Kidney capillary endothelial cell (primary cell): ENCODE measurements at regions not wholly inside any gene's neighbourhood (a gene's known extent, or its start where the extent isn't known, plus 50 kb on each side); places are given as distances from the start of the nearest gene placed in this dataset.
"Not testable (repeated sequence)": the region's sequence is repeated elsewhere in the genome, so short reads cannot be mapped to it uniquely, and the experiment has no call there.

Source experiments
- DNase-seq: peaks from one replicate; pipeline ENCODE4 v3.0.0-alpha.2; 2018; ENCODE audit warnings: low spot score

DNA sequence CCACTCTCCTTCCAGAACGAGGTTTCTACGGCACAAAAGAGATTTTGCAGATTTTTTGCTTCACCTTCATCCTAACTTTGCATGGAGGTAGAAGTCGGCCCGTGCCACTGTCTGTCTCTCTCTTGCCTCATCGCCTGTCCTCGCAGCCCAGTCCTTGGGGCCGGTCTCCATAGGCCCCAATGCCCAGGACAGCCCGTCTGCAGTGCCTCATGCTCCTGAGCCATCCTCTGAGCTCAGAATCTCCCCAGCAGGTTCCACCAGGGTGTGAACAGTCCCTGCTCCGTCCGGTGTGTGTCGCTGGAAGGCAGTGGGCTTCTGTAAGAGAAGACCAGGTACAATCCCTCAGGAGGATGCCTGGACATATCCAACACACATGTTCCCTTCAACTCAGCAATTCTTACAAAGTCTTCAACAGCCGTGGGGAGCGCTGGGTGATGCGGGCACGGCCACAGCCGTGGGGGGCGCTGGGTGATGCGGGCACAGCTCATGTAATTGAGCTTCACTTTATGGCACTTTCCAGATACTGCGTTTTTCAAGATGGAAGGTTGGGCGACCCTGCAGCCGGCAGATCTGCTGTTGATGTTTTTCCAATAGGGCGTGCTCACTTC is 231.9 kb downstream of the DLL1 start:
- no peak for DNase-seq

DNA sequence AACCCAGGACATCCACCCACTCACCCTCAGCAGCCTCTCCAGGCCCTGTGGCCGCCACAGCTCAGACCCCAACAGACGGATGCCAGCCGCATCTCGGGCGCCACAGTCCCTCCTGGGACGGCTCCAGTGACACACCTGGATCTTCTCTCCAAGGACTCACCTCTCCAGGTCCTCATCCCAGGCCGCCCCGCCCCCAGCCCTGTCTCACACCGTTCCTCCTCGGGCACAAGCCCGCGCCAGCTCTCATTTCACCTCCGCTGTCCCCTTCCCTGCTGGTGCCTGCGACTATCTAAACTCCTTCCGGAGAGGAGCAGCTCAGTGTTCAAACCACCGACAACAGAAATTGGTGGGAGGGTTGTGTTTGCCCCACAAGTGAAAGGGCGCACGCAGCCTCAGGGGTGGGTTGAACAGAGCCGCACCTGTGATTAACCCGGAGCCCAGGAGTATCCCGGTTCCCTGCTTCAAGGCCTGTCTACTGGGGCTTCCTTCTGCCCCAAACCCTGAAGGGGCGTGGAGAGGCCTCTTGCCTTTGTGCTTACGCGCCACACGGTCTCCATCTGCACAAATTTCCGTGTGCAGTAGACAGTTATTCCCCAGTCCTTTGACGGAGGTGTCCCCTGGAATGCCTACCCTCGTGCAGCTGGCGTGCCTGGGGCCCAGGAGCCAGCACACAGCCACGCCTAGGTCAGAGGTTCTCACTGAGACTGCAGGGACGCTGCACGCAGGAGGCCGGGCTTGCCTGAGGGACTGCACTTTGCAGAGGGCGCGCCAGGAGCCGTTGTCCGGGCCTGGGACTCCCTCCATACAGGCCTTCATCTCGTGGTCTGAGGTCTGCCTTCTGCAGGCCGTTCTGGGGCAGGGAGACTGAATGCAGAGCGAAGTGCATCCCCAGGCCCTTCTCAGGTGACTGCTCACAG is 232.7 kb downstream of the DLL1 start:
- DNase-seq = no peak

DNA sequence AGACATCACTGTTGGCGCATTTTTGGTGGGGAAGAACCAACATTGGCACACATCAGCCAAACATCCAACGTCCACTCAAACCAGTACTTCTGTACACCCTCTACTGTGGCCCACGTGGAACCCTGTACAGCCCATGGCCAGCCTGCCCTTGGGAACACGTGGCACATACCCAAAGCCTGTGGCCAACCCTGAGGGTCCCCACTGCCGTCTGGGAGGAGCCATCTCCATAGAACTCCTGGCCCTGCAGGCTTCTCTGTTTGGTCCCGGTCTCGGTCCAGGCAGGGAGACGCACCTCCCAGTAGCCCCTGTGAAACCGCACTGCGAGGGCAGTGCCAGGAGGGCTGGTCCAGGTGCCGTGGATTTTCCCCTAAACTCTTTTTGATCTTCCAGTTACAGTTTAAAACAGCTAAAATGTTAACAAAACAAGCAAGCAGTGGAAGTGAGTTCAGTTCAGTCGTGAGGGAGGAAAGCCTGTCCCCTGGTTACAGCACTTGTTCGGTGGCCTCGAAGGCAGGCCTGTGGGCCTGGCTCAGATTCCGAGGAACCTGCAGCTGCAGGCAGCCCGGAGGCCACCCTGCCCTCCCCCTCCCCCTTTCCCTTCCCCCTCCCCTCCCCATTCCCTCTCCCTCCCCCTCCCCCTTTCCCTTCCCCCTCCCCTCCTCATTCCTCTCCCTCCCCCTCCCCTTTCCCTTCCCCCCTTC is 233.7 kb downstream of the DLL1 start:
- no peak for DNase-seq

DNA sequence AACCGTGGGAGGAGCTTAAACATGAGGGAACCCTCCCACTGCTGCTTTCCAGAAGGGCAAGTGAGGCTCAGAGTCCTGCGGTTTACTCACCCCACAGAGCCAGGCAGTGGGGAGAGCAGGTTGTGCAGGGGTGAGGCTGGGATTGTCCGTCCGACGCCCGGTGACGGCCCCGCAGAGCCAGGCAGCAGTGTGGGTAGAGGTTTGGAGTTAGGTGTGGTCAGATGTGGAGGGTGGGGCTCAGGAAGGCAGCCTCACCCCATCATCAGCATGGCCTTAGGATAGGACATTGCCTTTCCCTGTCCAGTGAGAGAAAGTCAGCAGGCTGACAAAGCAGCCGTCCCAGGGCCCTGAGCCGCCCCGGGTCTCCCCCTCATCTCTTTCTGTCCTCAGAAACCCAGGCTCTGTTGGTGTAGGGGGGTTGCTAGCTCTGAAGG is 234.6 kb downstream of the DLL1 start:
- DNase-seq = no peak

DNA sequence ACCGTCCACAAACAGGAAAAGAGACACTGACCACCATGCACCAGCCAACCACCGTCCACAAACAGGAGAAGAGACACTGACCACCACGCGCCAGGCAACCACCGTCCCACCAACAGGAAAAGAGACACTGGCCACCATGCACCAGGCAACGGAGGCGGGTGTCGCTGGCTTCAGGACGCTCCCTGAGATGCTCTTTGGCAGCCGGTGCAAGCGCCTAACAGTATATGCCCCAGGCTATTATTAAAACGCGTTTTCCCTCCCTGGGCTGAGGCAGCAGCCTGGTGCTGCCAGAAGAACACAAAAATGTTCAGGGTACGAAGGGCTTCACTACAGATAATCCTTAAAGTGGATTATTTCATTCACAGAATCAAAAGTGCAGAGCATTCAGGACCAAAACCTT is 235.1 kb downstream of the DLL1 start:
- DNase-seq = not testable (repeated sequence)

DNA sequence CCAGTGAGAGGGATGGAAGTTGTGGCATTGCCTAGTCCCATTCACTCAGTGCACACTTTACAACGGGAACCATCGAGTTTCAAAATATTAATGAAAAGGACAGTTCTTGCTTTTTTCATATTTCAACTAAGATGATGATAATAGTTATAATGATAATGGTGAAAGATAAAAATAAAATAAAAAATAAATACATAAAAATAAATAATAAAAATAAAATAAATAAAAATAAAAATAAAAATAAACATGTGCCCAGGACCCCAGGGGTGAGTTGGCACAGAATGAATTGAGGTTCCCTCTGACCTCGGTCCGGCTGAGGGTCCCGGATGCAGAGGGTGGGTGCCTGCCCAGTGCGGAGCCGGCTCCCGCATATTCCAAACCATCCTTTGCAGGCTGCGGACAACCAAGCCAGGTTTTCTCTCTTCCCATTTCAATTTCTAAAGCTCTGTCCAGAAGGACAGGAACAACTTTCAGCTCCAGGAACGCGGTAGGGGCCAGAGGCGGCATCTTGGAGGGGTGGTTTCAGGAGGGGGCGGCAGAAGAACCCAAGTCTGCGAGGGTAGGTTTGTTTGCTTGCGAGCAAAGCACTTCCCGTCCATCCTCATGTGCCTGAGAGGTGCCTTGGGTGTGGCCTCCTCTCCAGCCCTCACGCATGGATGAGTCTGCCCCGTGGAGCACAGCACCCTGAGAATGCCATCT is 236.8 kb downstream of the DLL1 start:
- DNase-seq = no peak

DNA sequence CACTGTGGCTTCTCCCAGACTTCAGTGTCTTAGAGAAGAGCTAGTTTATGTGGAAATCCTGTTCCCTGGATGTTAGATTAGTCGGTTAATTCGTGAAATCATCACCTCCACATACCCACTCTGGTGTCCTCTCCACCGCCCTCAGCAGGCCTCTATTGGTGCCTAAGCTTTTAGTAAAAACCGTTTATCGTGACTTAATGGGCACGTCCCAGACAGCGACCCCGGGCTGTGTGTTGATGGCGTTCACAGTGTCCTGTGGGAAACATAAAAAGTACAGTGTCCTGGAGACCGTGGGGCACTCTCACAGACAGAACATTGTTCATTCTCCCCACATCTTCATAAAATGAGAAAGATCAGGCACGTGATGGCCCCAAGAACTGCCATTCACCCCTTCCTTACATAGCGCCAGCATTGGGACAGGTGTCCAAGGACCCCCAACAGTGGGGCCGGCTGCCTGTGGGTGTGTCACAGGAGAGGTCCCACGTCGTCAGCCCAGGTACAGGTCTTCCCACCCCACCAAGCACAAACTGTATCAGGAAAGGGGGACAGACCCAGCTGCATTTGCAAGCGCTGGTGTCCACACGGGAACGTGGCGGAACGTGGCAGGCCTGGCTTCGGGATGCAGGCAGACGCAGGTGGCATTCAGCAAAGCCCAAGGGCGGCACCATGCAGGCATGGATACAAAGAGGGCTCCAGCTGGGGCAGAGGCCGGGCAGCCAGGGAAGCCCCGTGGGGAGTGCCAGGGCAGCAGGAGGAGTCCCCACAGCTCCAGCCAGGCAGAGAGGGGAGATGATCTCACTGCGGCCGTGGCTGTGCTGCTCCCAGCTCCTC is 237.7 kb downstream of the DLL1 start:
- DNase-seq = no peak

DNA sequence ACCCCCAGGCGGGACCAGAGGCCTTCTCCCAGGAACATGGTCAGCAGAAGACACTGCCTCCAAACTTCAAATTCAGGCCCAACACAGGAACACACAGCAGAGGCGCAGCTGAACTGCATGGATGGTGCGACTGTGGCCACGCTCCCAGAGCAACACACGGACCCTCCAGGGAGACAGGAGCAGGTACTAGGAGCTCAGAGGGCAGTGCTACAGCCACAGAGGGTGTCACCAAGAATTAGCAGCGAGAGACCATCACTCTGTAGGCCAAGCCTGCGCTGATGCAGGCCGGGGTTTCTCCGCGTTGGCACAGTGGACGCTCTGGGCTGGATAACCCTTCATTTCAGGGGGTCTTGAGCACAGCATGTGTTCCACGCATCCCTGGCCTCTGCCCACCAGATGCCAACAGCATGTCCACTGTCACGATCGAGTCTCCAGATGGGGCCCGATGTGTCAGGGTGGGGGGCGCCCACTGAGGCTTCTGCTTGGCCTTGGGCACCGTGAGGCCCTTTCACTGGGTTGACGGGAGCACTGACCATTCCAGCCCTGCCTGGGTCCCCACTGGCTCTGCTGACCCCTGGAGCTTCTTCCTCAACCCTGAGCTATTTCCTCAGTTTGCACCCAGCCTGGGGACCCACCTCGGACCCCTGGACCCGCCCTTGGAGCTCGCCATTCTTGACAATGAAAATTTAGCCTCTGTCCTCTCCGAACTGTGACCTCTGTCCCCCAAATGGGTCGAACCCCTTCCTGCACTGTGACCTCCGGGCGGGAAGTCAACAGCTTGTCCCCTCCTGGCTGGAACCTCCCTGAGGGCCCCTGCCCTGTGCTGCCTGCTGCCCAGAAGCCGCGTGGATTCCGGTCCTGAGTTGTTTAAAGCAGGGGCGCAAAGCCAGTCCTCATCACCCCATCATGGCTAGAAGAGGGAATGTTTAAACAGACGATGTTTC is 239.4 kb downstream of the DLL1 start:
- no peak for DNase-seq

DNA sequence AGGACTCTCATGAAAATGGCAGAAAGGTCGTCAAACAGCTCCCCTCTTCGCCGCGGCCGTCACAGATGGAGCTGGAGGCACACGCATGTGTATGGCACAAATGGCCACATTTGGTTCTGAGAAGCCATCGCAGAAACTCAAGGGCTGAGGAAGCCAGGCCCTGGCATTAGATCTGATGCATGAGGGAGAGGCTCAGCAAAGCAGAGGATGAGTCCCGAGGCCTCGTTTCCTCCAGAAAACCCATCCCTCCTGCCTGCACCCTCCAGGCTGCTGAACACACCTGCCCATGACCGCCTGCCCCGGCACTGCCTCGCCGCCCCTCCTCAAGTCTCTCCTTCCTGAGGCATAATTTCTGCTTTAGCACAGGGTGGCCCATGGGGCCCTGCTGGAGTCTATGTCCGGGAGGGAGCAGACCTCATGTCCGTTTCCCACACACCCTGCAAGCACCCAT is 240.3 kb downstream of the DLL1 start:
- DNase-seq = no peak

DNA sequence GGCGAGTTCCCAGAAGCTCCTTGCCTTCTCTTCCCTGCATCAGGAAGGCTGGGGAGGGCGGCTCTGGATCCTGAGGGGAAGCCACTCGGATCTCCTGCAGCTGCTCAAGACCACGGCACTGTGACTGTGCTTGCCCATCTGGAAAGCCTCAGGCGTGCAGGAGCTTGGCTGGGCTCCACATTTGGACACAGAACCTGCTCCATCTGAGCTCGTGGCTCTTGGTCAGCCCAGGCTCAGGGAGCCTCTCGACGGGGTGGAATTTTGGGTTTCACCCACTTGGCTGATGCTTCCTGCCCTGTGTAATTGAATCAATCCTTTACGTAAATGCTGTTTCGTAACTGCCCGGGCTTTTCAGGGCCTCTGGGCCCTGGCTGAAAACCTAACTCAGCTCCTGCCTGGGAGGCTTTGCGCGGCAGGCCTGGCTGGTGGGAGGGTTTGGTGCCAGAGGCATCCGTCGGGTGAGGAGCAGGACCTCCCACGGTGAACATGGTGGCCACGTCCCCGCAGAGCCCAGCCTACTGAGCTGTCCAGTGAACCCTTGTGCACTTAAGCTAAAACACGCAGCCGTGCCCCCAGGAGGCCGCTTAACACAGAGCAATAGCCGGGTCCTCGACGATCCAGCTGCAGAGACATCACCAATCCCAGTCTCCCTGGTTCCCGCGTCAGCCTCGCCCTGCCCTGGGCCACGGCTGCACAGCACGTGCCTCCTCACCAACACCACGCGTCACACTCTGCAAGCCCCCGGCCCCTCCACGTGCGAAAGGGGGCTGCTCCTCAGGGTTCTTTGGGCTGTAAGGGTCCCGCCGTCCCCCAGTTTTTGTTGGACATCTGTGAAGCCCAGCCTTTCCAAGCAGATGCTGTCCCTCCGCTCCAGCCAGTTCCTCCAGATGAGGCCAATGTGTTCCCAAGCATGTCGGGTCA is 241.0 kb downstream of the DLL1 start:
- DNase-seq = no peak

DNA sequence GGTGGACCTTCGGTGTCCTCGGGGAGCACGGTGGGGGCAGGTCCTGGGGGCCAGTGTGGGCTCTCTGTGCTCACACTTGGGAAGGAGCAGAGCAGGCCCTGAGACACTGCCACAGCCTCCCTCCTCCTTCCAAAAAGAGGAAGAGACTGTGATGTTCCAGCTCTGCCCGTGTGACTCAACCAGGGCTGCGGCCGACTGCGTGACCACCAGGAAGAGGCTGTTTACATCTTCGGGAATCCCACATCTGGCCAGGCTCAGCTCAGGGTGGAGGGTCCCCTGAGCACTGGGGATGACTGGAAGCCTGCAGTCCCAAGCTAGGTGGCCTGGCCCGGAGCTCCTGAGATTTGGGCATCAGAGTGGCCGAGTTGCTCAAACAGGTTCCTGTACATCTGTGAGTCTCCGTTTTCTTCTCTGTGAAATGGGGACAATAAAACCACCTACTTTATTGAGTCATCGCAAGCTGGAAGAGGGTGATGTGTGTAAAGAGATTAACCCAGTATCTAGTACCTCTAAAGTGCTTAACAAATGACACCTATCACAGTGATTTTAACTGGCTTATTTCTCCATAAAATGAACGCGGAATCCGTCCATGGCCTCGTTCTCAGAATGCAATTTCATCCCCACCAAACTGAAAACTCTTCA is 242.1 kb downstream of the DLL1 start:
- no peak for DNase-seq

DNA sequence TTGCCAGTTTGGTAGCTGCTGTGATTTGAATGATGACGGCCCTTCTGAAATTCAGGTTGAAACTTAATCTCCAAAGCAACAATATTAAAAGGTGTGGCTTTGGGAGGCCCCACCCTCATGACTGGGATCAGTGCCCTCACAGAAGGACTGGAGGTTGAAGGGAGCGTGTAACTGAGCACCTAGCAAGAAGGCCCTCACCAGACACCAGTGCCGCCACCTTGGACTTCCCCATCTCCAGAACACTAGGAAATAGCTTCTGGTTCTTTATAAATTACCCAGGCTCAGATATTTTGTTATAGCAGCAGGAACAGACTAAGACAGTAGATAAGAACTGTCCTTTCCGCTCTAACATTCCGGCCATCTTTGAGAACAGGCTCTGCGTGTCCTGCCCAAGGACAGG is 243.1 kb downstream of the DLL1 start:
- no peak for DNase-seq

DNA sequence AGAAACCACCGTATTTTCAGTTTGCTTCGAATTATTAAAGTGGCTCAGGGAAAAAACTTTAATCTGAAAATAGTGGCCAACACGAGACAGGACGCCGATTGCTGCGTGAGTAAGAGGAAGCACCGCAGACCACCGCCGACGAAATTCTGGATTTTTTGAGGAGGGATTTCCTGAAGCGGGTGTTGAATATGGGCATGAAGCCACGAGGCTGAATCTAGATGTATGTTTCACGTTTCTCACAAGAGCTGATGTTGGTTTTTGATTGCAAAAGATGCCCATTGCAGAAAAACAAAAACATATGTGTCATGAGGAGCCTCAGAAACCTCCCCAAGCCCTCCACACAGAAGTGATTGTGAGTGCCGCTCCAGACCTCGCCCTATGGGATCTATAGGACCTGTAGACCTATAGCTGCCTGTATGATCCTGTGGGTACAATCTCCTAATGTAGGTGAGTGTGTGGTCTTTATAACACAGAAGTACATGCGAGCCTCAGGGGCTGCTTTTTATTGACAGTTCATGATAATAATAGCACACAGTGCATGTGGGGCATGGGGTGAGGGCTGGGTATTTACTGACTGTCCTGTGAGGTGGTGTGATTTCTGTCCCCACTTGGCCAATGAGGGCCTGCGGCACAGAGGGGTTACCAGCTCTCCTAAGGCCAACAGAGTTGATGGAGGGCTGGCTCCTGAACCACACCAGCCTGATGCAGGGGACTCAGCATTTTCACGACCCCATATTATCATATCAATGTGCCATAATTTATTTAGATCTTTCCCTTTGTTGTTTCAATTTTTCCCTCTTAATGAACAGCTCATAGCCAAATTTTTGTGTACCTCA is 243.9 kb downstream of the DLL1 start:
- no peak for DNase-seq

DNA sequence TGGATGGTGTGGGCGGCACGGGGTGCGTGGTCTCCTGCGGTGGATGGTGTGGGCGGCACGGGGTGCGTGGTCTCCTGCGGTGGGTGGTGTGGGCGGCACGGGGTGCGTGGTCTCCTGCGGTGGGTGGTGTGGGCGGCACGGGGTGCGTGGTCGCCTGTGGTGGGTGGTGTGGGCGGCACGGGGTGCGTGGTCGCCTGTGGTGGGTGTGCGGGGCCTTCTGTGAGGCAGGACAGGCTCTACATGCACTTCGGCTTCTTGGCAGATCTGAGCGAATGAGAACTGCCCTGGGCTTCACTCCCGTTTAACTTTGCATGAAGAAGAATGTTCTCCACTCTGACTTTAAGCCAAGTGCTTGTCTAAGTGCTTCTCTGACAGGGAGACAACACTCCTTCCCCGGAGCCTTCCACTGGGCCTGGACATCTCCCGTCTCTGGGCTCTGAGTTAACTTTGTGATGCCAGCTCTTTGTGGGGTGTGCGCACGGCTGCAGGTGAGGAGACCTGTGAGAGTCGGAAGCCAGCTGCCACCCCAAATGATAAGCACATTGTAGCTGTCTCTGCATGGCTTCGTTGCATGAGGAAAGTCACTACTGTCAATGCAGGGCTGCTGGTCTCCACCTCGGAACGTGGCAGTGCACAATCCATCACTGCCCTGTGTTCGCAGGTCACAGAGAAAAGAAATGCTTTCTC is 244.8 kb downstream of the DLL1 start:
- no peak for DNase-seq

DNA sequence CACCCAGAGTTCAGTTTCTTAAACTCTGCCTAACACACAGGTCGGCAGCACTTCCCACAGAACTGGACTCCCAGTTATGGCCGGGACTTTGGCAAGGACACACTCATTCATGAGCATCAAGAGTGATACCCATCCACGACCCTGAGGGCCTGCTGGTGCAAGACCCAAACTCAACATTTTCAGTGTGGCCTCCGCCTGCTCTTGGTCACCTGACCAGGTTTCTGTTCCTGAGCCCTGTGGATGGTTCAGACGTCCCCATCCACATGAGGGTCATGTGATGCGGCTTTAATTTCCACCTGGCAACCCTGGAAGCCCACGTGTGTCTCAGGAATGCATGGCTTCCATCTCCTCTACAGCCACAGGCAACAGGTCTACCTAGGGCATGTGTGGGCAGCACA is 245.3 kb downstream of the DLL1 start:
- no peak for DNase-seq

DNA sequence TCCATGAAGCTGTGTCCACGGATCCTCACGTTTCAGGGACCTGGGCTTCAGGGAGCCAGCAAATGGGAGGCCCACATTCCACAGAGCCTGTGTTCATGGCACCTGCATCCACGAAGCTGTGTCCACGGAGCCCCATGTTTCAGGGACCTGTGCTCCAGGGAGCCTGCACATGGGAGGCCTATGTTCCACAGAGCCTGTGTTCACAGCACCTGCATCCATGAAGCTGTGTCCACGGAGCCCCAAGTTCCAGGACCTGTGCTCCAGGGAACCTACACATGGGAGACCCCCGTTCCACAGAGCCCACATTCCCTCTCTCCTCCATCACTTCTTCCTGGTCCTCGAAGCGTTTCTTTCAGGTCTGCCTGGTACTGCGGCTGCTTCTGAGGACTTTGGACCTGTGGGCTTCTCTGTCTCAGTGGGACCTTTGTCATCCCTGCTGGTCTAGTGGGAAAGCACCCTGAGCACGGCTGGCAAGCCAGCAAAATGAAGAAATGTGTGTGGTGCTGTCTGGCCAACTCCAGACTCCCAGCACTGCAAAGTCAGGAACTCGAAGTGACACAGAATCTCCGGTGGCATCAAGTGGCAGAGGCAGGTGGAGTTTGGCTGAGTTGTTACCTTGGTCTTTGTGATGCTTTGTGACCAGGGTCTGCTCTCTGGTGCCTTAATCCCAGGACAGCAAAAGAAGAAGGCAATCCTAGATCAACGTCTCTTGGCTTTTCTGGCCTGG is 245.9 kb downstream of the DLL1 start:
- no peak for DNase-seq
